ENCODE measurements at regions not wholly inside any gene's neighbourhood (a gene's known extent, or its start where the extent isn't known, plus 50 kb on each side); places are given as distances from the start of the nearest gene placed in this dataset.
"Not testable (repeated sequence)": the region's sequence is repeated elsewhere in the genome, so short reads cannot be mapped to it uniquely, and the experiment has no call there.

DNA sequence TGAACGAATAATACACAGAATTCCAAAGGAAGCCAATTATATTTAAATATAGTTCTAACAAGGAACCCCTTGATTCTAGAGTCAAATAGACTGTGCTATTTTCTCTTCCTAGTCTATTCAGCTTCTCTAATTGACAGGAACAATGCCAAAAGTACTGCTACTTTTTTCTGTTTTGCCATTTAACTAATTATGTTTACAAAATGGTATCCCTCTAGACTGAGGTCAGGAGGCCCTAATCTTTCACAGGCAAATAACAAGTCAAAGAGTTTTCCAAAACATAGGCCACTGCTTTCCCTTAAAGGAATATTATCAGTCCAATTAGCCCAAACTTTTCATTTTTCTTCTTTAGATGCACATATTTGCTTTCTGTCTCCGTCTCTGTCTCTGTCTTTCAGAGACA, 539.3 kb downstream of the RFPL4B start:
- Mint-ChIP-seq H3K4me3 (no peak overlapping the region), H3K4me1 (peaks cover 9% of the 10 kb centered on the region), H3K27me3 (ENCODE audit: low read depth, poor library complexity) (no peaks in the 10 kb centered on the region), H3K27ac (no peak overlapping the region), H3K36me3 (ENCODE audit: low read depth) (peaks cover 4% of the 10 kb centered on the region), H3K9me3 (no peaks in the 10 kb centered on the region)
- no peak for DNase-seq
- TF ChIP-seq, protein P1, sequence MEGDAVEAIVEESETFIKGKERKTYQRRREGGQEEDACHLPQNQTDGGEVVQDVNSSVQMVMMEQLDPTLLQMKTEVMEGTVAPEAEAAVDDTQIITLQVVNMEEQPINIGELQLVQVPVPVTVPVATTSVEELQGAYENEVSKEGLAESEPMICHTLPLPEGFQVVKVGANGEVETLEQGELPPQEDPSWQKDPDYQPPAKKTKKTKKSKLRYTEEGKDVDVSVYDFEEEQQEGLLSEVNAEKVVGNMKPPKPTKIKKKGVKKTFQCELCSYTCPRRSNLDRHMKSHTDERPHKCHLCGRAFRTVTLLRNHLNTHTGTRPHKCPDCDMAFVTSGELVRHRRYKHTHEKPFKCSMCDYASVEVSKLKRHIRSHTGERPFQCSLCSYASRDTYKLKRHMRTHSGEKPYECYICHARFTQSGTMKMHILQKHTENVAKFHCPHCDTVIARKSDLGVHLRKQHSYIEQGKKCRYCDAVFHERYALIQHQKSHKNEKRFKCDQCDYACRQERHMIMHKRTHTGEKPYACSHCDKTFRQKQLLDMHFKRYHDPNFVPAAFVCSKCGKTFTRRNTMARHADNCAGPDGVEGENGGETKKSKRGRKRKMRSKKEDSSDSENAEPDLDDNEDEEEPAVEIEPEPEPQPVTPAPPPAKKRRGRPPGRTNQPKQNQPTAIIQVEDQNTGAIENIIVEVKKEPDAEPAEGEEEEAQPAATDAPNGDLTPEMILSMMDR (IDR thresholded peaks at IDR 0.05): no peak

DNA sequence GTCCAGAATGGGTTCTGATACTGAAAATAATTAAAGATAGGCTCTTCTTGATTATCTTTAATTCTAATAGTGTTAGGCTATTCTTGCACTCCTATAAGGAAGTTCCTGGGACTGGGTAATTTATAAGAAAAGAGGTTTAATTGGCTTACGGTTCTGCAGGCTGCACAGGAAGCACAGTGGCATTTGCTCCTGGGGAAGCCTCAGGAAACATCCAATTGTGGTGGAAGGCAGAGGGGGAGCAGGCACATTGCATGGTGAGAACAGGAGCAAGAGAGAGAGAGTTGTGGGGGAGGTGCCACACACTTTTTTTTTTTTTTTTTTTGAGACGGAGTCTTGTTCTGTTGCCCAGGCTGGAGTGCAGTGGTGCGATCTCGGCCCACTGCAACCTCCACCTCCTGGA, 540.3 kb downstream of the RFPL4B start:
- H3K36me3 Mint-ChIP-seq (ENCODE audit: low read depth); H3K27me3 Mint-ChIP-seq (ENCODE audit: low read depth, poor library complexity); H3K4me3 Mint-ChIP-seq; DNase-seq; H3K27ac Mint-ChIP-seq; H3K4me1 Mint-ChIP-seq; H3K9me3 Mint-ChIP-seq: not testable (repeated sequence)

DNA sequence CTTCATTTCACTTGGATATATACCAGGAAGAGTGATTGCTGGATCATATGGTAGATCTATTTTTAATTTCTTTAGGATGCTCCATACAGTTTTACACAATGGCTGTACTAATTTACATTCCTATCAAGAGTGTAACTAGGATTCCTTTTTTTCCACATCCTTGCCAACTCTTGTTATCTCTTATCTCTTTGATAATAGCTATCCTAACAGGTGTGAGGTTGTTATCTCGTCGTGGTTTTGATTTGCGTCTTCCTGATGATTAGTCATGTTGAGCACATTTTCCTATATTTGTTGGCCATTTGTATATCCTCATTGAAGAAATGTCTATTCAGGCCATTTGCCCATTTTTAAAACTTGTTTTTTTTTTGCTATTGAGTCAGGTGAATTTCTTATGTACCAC, 552.4 kb downstream of the RFPL4B start:
- Mint-ChIP-seq H3K27ac (no peak overlapping the region), H3K27me3 (ENCODE audit: low read depth, poor library complexity) (no peaks in the 10 kb centered on the region), H3K9me3 (peaks cover 38% of the 10 kb centered on the region), H3K4me1 (no peaks in the 10 kb centered on the region), H3K4me3 (no peak overlapping the region), H3K36me3 (ENCODE audit: low read depth) (peaks cover 24% of the 10 kb centered on the region)
- TF ChIP-seq, protein P1 (IDR thresholded peaks at IDR 0.05): no peak
- no peak for DNase-seq

DNA sequence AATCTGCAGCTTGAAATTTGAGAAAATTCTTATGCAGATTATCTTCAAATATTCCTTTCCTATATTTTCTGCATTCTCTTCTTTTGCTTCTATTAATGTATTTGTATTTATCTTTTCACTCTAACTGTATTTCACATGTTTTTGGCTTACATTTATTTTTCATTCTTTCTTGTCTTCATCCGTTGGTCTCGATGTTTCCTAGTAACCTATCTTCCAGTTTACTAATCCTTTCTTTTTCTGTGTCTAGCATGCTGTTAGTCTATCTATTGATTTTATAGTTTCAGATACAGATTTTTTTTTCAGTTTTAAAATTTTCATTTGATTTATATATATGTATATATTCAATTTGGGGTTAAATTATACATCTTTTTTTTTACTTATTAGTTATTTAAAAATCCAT, 556.2 kb downstream of the RFPL4B start:
- no peak for DNase-seq
- Mint-ChIP-seq H3K36me3 (ENCODE audit: low read depth) (peaks cover 24% of the 10 kb centered on the region), H3K9me3 (peaks cover 32% of the 10 kb centered on the region), H3K4me3 (no peak overlapping the region), H3K27ac (no peak overlapping the region), H3K27me3 (ENCODE audit: low read depth, poor library complexity) (no peaks in the 10 kb centered on the region), H3K4me1 (peaks cover 15% of the 10 kb centered on the region)
- TF ChIP-seq, protein P1 (IDR thresholded peaks at IDR 0.05): no peak

DNA sequence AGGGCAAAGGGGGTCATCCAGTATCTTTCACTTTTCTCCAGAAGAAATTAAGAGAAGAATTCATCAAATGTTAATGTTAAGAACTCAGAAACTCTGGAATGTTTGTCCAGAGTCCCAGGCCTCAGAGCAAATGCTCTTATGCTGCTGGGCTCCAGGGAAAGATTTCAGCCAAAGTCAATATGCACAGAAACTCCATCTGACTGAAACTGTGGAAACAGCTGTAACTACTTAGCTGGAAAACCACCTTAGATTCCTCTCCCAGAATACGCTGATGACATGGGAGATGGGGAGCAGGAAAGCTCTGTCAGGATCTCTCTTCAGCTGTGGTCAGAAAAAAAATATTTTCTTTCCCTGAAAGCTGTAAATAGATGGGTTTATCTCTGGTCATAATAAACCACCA, 559.6 kb downstream of the RFPL4B start:
- Mint-ChIP-seq H3K4me1 (peaks cover 15% of the 10 kb centered on the region), H3K27me3 (ENCODE audit: low read depth, poor library complexity) (no peaks in the 10 kb centered on the region), H3K36me3 (ENCODE audit: low read depth) (peaks cover 24% of the 10 kb centered on the region), H3K4me3 (no peak overlapping the region), H3K27ac (peak overlapping the region; percentile 94), H3K9me3 (peaks cover 28% of the 10 kb centered on the region)
- DNase-seq: no peak
- TF ChIP-seq, protein P1 (IDR thresholded peaks at IDR 0.05): no peak

DNA sequence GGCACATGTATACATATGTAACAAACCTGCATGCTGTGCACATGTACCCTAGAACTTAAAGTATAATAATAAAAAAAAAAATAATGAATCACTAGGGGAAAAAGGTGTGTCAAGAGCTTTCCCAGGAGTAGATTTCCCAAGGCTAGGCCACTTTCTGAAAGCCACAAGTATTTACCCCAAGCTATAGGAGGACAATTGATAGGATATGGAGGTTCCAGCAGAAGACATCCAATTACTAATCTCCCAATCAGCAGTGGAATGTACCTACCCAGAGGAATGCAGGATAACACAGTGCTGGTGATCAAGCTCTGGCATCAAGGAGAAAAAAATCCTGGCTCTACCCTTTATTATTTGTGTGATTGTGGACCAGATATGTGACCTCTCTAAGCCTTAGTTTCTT, 562.7 kb downstream of the RFPL4B start:
- Mint-ChIP-seq H3K4me3 (no peak overlapping the region), H3K4me1 (peaks cover 15% of the 10 kb centered on the region), H3K36me3 (ENCODE audit: low read depth) (no peaks in the 10 kb centered on the region), H3K27me3 (ENCODE audit: low read depth, poor library complexity) (no peaks in the 10 kb centered on the region), H3K27ac (no peak overlapping the region), H3K9me3 (peaks cover 5% of the 10 kb centered on the region)
- TF ChIP-seq, protein P1 (IDR thresholded peaks at IDR 0.05): no peak
- no peak for DNase-seq

All from nephron progenitor cell (in vitro differentiated cells).